ENCODE measurements at regions not wholly inside any gene's neighbourhood (a gene's known extent, or its start where the extent isn't known, plus 50 kb on each side); places are given as distances from the start of the nearest gene placed in this dataset.
"Not testable (repeated sequence)": the region's sequence is repeated elsewhere in the genome, so short reads cannot be mapped to it uniquely, and the experiment has no call there.

GRCh38 chr4:126475730-126476129 lies 1157.0 kb upstream of the INTU start:
- no peak for TF ChIP-seq POLR2A (IDR thresholded peaks at IDR 0.05; ENCODE audit: low read depth, low read length)
- TF ChIP-seq POLR2AphosphoS5 (IDR thresholded peaks at IDR 0.05; ENCODE audit: low read depth, low read length), result no peak
- no peak for TF ChIP-seq SPI1 (IDR thresholded peaks at IDR 0.05; ENCODE audit: low read depth, low read length)
- no peak for TF ChIP-seq TAF1 (IDR thresholded peaks at IDR 0.05; ENCODE audit: low read depth, low read length)
- no peak for TF ChIP-seq POU2F2 (IDR thresholded peaks at IDR 0.05; ENCODE audit: low read depth, low read length)
- no peak for TF ChIP-seq PAX5 (IDR thresholded peaks at IDR 0.05; ENCODE audit: insufficient read depth, low read length, severe bottlenecking)
- DNase-seq (ENCODE audit: insufficient read length, low spot score) (no peak), FAIRE-seq (no peak)

GRCh38 chr4:126479709-126480108 lies 1153.0 kb upstream of the INTU start:
- no peak for FAIRE-seq
- DNase-seq (ENCODE audit: insufficient read length, low spot score), result no peak

GRCh38 chr4:126482311-126482710 lies 1150.4 kb upstream of the INTU start:
- DNase-seq (ENCODE audit: insufficient read length, low spot score), result no peak
- TF ChIP-seq SPI1 (IDR thresholded peaks at IDR 0.05; ENCODE audit: low read depth, low read length) (no peak), POLR2AphosphoS5 (IDR thresholded peaks at IDR 0.05; ENCODE audit: low read depth, low read length) (no peak), TAF1 (IDR thresholded peaks at IDR 0.05; ENCODE audit: low read depth, low read length) (no peak)
- no peak for FAIRE-seq

More at GRCh38 chr4:126479709-126480108, 1153.0 kb upstream of the INTU start:
- TF ChIP-seq POU2F2 (IDR thresholded peaks at IDR 0.05; ENCODE audit: low read depth, low read length) (no peak), POLR2AphosphoS5 (IDR thresholded peaks at IDR 0.05; ENCODE audit: low read depth, low read length) (no peak), POLR2A (IDR thresholded peaks at IDR 0.05; ENCODE audit: low read depth, low read length) (no peak), SPI1 (IDR thresholded peaks at IDR 0.05; ENCODE audit: low read depth, low read length) (no peak), TAF1 (IDR thresholded peaks at IDR 0.05; ENCODE audit: low read depth, low read length) (no peak), PAX5 (IDR thresholded peaks at IDR 0.05; ENCODE audit: insufficient read depth, low read length, severe bottlenecking) (no peak)

- FAIRE-seq, result no peak
- TF ChIP-seq POU2F2 (IDR thresholded peaks at IDR 0.05; ENCODE audit: low read depth, low read length), result no peak
- no peak for DNase-seq (ENCODE audit: insufficient read length, low spot score)
Observed at GRCh38 chr4:126486377-126486776, 1146.4 kb upstream of the INTU start.

- TF ChIP-seq POLR2A (IDR thresholded peaks at IDR 0.05; ENCODE audit: low read depth, low read length) (no peak), SPI1 (IDR thresholded peaks at IDR 0.05; ENCODE audit: low read depth, low read length) (no peak), POU2F2 (IDR thresholded peaks at IDR 0.05; ENCODE audit: low read depth, low read length) (no peak), TAF1 (IDR thresholded peaks at IDR 0.05; ENCODE audit: low read depth, low read length) (no peak), POLR2AphosphoS5 (IDR thresholded peaks at IDR 0.05; ENCODE audit: low read depth, low read length) (no peak)
- DNase-seq (ENCODE audit: insufficient read length, low spot score), result no peak
- FAIRE-seq, result no peak
Observed at GRCh38 chr4:126489826-126490463, 1142.8 kb upstream of the INTU start.

GRCh38 chr4:126495163-126495752 lies 1137.5 kb upstream of the INTU start:
- TF ChIP-seq PAX5 (IDR thresholded peaks at IDR 0.05; ENCODE audit: insufficient read depth, low read length, severe bottlenecking) (no peak), TAF1 (IDR thresholded peaks at IDR 0.05; ENCODE audit: low read depth, low read length) (no peak), POLR2AphosphoS5 (IDR thresholded peaks at IDR 0.05; ENCODE audit: low read depth, low read length) (no peak), SPI1 (IDR thresholded peaks at IDR 0.05; ENCODE audit: low read depth, low read length) (no peak), POLR2A (IDR thresholded peaks at IDR 0.05; ENCODE audit: low read depth, low read length) (no peak), POU2F2 (IDR thresholded peaks at IDR 0.05; ENCODE audit: low read depth, low read length) (no peak)
- FAIRE-seq (no peak), DNase-seq (ENCODE audit: insufficient read length, low spot score) (no peak)

- TF ChIP-seq PAX5 (IDR thresholded peaks at IDR 0.05; ENCODE audit: insufficient read depth, low read length, severe bottlenecking) (no peak), TAF1 (IDR thresholded peaks at IDR 0.05; ENCODE audit: low read depth, low read length) (no peak), POU2F2 (IDR thresholded peaks at IDR 0.05; ENCODE audit: low read depth, low read length) (no peak)
- FAIRE-seq, result no peak
- no peak for DNase-seq (ENCODE audit: insufficient read length, low spot score)
Observed at GRCh38 chr4:126512979-126513378, 1119.8 kb upstream of the INTU start.

- no peak for FAIRE-seq
Observed at GRCh38 chr4:126513596-126513995, 1119.2 kb upstream of the INTU start.

GRCh38 chr4:126520731-126521130 lies 1112.0 kb upstream of the INTU start:
- no peak for FAIRE-seq
- TF ChIP-seq POLR2AphosphoS5 (IDR thresholded peaks at IDR 0.05; ENCODE audit: low read depth, low read length) (no peak), POU2F2 (IDR thresholded peaks at IDR 0.05; ENCODE audit: low read depth, low read length) (no peak), PAX5 (IDR thresholded peaks at IDR 0.05; ENCODE audit: insufficient read depth, low read length, severe bottlenecking) (no peak), POLR2A (IDR thresholded peaks at IDR 0.05; ENCODE audit: low read depth, low read length) (no peak), SPI1 (IDR thresholded peaks at IDR 0.05; ENCODE audit: low read depth, low read length) (no peak), TAF1 (IDR thresholded peaks at IDR 0.05; ENCODE audit: low read depth, low read length) (no peak)

More at GRCh38 chr4:126513596-126513995, 1119.2 kb upstream of the INTU start:
- TF ChIP-seq POLR2AphosphoS5 (IDR thresholded peaks at IDR 0.05; ENCODE audit: low read depth, low read length) (no peak), SPI1 (IDR thresholded peaks at IDR 0.05; ENCODE audit: low read depth, low read length) (no peak), POU2F2 (IDR thresholded peaks at IDR 0.05; ENCODE audit: low read depth, low read length) (no peak), TAF1 (IDR thresholded peaks at IDR 0.05; ENCODE audit: low read depth, low read length) (no peak), PAX5 (IDR thresholded peaks at IDR 0.05; ENCODE audit: insufficient read depth, low read length, severe bottlenecking) (no peak), POLR2A (IDR thresholded peaks at IDR 0.05; ENCODE audit: low read depth, low read length) (no peak)
- DNase-seq (ENCODE audit: insufficient read length, low spot score), result no peak

GRCh38 chr4:126525400-126525799 lies 1107.4 kb upstream of the INTU start:
- FAIRE-seq; DNase-seq (ENCODE audit: insufficient read length, low spot score): not testable (repeated sequence)

More at GRCh38 chr4:126520731-126521130, 1112.0 kb upstream of the INTU start:
- DNase-seq (ENCODE audit: insufficient read length, low spot score), result no peak
